B cell (primary cell): ENCODE measurements at regions not wholly inside any gene's neighbourhood (a gene's known extent, or its start where the extent isn't known, plus 50 kb on each side); places are given as distances from the start of the nearest gene placed in this dataset.

ENCODE experiments used
- CTCF ChIP-seq: fragments of 200-600 bp; IDR thresholded peaks from one replicate; pipeline ENCODE4 v1.8.0; 2022; ENCODE audit warnings: antibody characterized with exemption, mild to moderate bottlenecking
- EZH2 ChIP-seq: IDR thresholded peaks from 2 replicates; pipeline ENCODE4 v1.6.1; 2012; ENCODE audit warnings: borderline replicate concordance, low read depth, mild to moderate bottlenecking, moderate library complexity, low read length; ENCODE audit not compliant: insufficient read depth, poor library complexity, severe bottlenecking

- TF ChIP-seq CTCF (no peak), EZH2 (no peak)
These were observed 789.0 kb downstream of the TECRL start for GRCh38 chr4:63620271-63620670.
